Activated CD8-positive, alpha-beta memory T cell treated with anti-CD3 and anti-CD28 coated beads for 1 hour (primary cell): ENCODE measurements at regions not wholly inside any gene's neighbourhood (a gene's known extent, or its start where the extent isn't known, plus 50 kb on each side); places are given as distances from the start of the nearest gene placed in this dataset.

ENCODE experiments used
- DNase-seq, 2 donors: peaks; one replicate each; pipeline ENCODE4 v3.0.0-alpha.2; 2020; ENCODE audit warnings: low read depth in 1 of 2; ENCODE audit errors: extremely low read depth in 1 of 2

GRCh38 chr4:151829309-151829708 lies 68.5 kb upstream of the GATB start:
- DNase-seq, result no peak

- DNase-seq, result no peak
These were observed 63.8 kb upstream of the GATB start for GRCh38 chr4:151824656-151825055.

GRCh38 chr4:151822331-151822730 lies 61.5 kb upstream of the GATB start:
- no peak for DNase-seq

- no peak for DNase-seq
These were observed 59.2 kb upstream of the GATB start for GRCh38 chr4:151820004-151820403.

GRCh38 chr4:151811403-151811802 lies 50.6 kb upstream of the GATB start:
- no peak for DNase-seq
